HepG2 (cell line): ENCODE measurements at regions not wholly inside any gene's neighbourhood (a gene's known extent, or its start where the extent isn't known, plus 50 kb on each side); places are given as distances from the start of the nearest gene placed in this dataset.

Source experiments
- CEBPB ChIP-seq: IDR thresholded peaks from 2 replicates; pipeline ENCODE4 v1.6.1; 2011; ENCODE audit warnings: low read depth, low read length, improper control_type of control experiment, borderline replicate concordance
- ERF ChIP-seq: IDR thresholded peaks from 2 replicates; pipeline ENCODE4 v1.6.1; 2018; ENCODE audit warnings: missing biosample characterization, missing genetic modification reagents
- NBN ChIP-seq: fragments of 450-650 bp; conservative IDR thresholded peaks from 2 replicates; pipeline ENCODE4 v1.6.1; 2017
- REPIN1 ChIP-seq: sonication (generic); formaldehyde crosslinking; IDR thresholded peaks from 2 replicates; pipeline ENCODE4 v1.8.0; 2022; ENCODE audit warnings: missing genetic modification reagents, low read depth, mild to moderate bottlenecking, borderline replicate concordance
- SETDB1 ChIP-seq: sonication (generic); formaldehyde crosslinking; IDR thresholded peaks from 2 replicates; pipeline ENCODE4 v1.5.1; 2020; ENCODE audit warnings: missing genetic modification reagents, mild to moderate bottlenecking, borderline replicate concordance
- SUZ12 ChIP-seq: fragments of 150-350 bp; IDR thresholded peaks from 2 replicates; pipeline ENCODE4 v1.6.1; 2014; ENCODE audit warnings: low read depth, low read length
- YY1 ChIP-seq: IDR thresholded peaks from 2 replicates; pipeline ENCODE4 v1.6.1; 2011; ENCODE audit warnings: low read length, low read depth, moderate library complexity, mild to moderate bottlenecking; ENCODE audit not compliant: insufficient read depth, insufficient replicate concordance
- ZNF205 ChIP-seq: IDR thresholded peaks from 2 replicates; pipeline ENCODE4 v1.6.1; 2018; ENCODE audit warnings: missing biosample characterization, missing genetic modification reagents
- ZNF430 ChIP-seq: sonication (generic); formaldehyde crosslinking; IDR thresholded peaks from 2 replicates; pipeline ENCODE4 v1.9.0; 2021; ENCODE audit warnings: mild to moderate bottlenecking, missing genetic modification reagents
- ZNF484 ChIP-seq: sonication (generic); formaldehyde crosslinking; IDR thresholded peaks from 2 replicates; pipeline ENCODE4 v1.5.1; 2020; ENCODE audit warnings: mild to moderate bottlenecking, low read depth, missing genetic modification reagents, borderline replicate concordance
- ZSCAN5A ChIP-seq: sonication (generic); formaldehyde crosslinking; IDR thresholded peaks from 2 replicates; pipeline ENCODE4 v1.8.0; 2022; ENCODE audit warnings: mild to moderate bottlenecking, missing genetic modification reagents, borderline replicate concordance
- TF ChIP-seq, protein P1 (sequence below): sonication (generic); formaldehyde crosslinking; IDR thresholded peaks from 2 replicates; pipeline ENCODE4 v1.5.0; 2020; ENCODE audit warnings: missing genetic modification reagents
- TF ChIP-seq, protein P2 (sequence below): IDR thresholded peaks from 2 replicates; pipeline ENCODE4 v1.6.1; 2012; ENCODE audit warnings: low read length, improper control_type of control experiment
- TF ChIP-seq, protein P3 (sequence below): IDR thresholded peaks from 2 replicates; pipeline ENCODE4 v1.6.1; 2012; ENCODE audit warnings: inconsistent platforms

- TF ChIP-seq ZSCAN5A = no peak
- TF ChIP-seq YY1 = no peak
- no peak for TF ChIP-seq ZNF430 (CRISPR knock-in tag)
- TF ChIP-seq SETDB1 = no peak
- TF ChIP-seq, protein P1, sequence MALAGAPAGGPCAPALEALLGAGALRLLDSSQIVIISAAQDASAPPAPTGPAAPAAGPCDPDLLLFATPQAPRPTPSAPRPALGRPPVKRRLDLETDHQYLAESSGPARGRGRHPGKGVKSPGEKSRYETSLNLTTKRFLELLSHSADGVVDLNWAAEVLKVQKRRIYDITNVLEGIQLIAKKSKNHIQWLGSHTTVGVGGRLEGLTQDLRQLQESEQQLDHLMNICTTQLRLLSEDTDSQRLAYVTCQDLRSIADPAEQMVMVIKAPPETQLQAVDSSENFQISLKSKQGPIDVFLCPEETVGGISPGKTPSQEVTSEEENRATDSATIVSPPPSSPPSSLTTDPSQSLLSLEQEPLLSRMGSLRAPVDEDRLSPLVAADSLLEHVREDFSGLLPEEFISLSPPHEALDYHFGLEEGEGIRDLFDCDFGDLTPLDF (CRISPR knock-in tag) = no peak
- TF ChIP-seq NBN = no peak
- TF ChIP-seq ZNF205 (CRISPR knock-in tag) = no peak
- TF ChIP-seq ERF (CRISPR knock-in tag) = no peak
- TF ChIP-seq, protein P2, sequence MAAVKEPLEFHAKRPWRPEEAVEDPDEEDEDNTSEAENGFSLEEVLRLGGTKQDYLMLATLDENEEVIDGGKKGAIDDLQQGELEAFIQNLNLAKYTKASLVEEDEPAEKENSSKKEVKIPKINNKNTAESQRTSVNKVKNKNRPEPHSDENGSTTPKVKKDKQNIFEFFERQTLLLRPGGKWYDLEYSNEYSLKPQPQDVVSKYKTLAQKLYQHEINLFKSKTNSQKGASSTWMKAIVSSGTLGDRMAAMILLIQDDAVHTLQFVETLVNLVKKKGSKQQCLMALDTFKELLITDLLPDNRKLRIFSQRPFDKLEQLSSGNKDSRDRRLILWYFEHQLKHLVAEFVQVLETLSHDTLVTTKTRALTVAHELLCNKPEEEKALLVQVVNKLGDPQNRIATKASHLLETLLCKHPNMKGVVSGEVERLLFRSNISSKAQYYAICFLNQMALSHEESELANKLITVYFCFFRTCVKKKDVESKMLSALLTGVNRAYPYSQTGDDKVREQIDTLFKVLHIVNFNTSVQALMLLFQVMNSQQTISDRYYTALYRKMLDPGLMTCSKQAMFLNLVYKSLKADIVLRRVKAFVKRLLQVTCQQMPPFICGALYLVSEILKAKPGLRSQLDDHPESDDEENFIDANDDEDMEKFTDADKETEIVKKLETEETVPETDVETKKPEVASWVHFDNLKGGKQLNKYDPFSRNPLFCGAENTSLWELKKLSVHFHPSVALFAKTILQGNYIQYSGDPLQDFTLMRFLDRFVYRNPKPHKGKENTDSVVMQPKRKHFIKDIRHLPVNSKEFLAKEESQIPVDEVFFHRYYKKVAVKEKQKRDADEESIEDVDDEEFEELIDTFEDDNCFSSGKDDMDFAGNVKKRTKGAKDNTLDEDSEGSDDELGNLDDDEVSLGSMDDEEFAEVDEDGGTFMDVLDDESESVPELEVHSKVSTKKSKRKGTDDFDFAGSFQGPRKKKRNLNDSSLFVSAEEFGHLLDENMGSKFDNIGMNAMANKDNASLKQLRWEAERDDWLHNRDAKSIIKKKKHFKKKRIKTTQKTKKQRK = no peak
- no peak for TF ChIP-seq REPIN1 (CRISPR knock-in tag)
- no peak for TF ChIP-seq ZNF484
- no peak for TF ChIP-seq SUZ12
- TF ChIP-seq CEBPB = no peak
- TF ChIP-seq, protein P3, sequence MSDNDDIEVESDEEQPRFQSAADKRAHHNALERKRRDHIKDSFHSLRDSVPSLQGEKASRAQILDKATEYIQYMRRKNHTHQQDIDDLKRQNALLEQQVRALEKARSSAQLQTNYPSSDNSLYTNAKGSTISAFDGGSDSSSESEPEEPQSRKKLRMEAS = no peak
Measured at GRCh38 chr13:39272994-39273393, 234.7 kb downstream of the NHLRC3 start.
